WI38 (cell line): ENCODE measurements at regions not wholly inside any gene's neighbourhood (a gene's known extent, or its start where the extent isn't known, plus 50 kb on each side); places are given as distances from the start of the nearest gene placed in this dataset.

Source experiments
- H3K4me3 ChIP-seq: 2 replicates; pipeline ENCODE4 v1.5.1; 2011; ENCODE audit warnings: low read depth, mild to moderate bottlenecking, control low read depth, low read length
- CTCF ChIP-seq: IDR thresholded peaks from 2 replicates; pipeline ENCODE4 v1.5.1; 2012; ENCODE audit warnings: low read depth, mild to moderate bottlenecking, control low read depth, low read length

DNA sequence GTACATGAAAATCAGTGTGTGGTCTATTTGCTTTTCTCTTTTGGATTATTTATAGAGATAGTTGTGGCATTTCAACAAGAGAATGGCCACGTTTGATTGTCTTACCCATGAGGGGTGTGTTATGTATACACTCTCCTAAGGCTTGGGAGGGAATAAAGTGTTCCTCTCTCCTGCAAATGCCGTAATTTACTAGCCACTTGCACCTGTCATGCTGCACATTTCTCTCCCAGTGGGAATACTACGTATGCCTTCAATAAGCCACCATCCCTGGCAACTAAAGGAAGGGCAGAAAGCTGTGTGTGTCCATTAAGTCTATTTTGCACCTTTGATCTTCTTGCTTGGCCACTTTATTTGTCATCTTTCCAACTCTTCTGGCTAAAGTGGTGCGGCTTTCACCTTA lies 541.2 kb downstream of the QKI start:
- TF ChIP-seq CTCF = no peak
- no peak overlapping the region for H3K4me3 ChIP-seq

DNA sequence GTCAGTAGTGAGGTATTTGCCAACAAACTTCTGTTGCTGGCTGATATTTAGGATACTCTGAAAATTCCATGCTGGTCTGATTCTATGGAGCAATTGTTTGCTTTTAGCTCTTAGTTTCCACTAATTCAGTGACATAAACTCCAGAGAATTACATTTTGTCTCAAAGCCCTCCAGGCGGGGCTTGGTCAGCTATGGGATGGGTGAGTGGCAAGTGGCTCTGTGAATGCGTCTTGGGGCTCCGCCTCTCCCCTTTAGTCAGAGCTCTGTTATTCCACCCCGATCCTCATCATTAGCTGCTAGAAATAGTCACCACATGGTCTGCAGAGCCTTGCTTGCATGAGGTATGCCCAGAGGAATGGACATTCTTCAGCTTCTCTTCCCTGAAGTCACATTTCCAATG lies 540.6 kb downstream of the QKI start:
- H3K4me3 ChIP-seq = no peak overlapping the region
- no peak for TF ChIP-seq CTCF

DNA sequence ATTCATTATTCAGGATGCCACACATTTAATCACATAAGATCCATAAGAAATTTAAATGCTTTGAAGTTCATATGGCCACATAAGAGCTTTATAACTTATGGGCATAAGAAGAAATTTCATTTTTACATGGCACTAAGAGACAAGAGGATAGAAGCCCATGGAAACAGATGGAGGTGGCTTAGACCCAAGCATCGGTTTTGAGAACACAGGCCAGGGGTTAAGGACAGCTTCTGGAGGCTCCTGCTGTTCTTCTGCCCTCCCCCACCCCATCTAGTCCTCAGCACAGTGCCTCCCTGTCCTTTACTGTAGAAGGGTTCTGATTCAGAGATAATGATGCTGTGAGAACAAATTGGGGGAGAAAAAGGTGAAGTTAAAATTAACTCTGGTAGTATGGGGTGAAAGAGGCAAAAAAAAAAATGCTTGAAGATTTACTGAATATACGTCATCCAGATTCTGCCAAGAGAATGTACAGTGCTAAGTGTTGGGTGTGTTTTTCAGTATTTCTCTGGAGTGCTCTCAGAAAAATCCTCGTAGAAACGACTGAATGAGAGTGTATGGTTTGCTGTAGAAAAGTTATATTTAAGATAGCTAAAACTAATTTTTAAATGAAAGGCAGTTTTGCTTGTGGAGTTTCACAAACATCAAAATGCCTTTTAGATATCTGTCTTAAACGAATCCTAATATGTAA lies 539.7 kb downstream of the QKI start:
- TF ChIP-seq CTCF = no peak
- H3K4me3 ChIP-seq = no peak overlapping the region

DNA sequence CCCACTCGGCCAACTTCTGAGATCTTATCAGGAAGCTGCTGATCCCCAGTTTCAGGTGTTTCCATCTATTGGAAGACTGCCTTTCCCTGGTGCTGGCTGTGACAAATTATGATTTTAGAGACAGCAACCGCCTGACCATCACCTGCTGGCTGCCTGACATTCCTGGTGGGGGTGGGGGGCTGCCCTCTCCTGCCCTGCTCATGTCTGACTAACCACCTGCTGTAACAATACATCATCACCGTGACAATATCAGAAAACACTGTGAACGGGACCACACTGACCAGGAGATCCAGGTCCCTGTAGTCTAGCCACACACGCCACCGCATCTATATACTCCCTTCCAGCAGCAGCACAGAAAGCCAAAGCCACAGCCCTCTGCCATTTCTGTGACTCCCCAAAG lies 537.5 kb downstream of the QKI start:
- no peak overlapping the region for H3K4me3 ChIP-seq
- TF ChIP-seq CTCF = no peak

DNA sequence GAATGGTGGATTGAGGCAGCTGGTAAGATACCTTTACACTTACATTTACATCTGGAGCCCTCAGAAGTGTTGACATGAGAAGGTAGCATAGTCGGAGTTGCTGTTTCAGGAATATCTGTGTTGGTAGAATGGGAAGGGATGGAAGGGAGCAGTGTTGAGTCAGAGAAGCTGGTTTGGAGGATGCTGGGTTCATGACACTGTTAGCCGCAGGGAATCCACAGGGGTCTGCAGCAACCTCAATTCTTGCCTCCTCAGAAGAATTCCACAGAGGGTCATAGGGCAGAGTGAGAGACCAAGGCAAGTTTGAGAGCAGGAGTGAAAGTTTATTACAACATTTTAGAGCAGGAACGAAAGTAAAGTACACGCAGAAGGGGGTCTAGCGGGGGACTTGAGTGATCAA lies 536.8 kb downstream of the QKI start:
- TF ChIP-seq CTCF = no peak

DNA sequence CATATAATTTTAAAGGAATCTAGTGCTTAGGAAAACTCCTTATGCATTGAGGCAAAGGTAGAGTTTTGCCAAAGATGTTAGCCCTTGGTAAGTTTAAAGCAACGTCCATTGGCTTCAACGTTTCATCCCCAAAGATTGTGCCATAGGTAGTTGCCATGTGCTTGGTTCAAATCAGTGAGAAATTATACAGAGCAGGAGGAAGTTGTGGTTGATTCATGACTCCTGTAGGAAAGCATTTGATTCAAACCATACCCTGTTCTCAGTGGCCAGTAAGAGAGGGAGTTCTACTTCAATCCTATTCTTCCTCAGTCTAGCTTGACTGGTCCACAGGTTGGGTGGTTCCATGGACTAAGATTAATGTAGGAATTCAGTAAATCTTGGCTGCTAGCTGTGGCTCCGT lies 535.6 kb downstream of the QKI start:
- no peak for TF ChIP-seq CTCF
- H3K4me3 ChIP-seq = no peak overlapping the region

More for the DNA sequence above, 536.8 kb downstream of the QKI start:
- H3K4me3 ChIP-seq = no peak overlapping the region

GRCh38 chr6:163949431-163949830 lies 534.9 kb downstream of the QKI start:
- H3K4me3 ChIP-seq = no peak overlapping the region
- no peak for TF ChIP-seq CTCF
